Gastroesophageal sphincter (tissue), 4 donors: ENCODE measurements at regions not wholly inside any gene's neighbourhood (a gene's known extent, or its start where the extent isn't known, plus 50 kb on each side); places are given as distances from the start of the nearest gene placed in this dataset.

Experiments used
- ATAC-seq: fragments of 150-250 bp; one replicate; pipeline ENCODE4 v1.9.1; 2016; ENCODE audit warnings: mild to moderate bottlenecking, moderate library complexity
- H3K27ac ChIP-seq, 4 donors: fragments of 200-600 bp; sonication (generic) in 3 of 4; 1 replicate in 3 of 4; 2 replicates in 1 of 4; pipeline ENCODE4 v1.5.1; 2016 to 2019
- H3K27me3 ChIP-seq: fragments of 200-600 bp; sonication (generic); one replicate; pipeline ENCODE4 v1.5.1; 2019
- H3K36me3 ChIP-seq, 2 donors: fragments of 200-600 bp; sonication (generic); one replicate each; pipeline ENCODE4 v1.5.1; 2019; ENCODE audit warnings: control low read depth in 1 of 2
- H3K4me1 ChIP-seq, 3 donors: fragments of 200-600 bp; sonication (generic); 1 replicate in 2 of 3; 2 replicates in 1 of 3; pipeline ENCODE4 v1.5.1; 2016 to 2019; ENCODE audit warnings: control low read depth in 2 of 3
- H3K4me3 ChIP-seq, 2 donors: fragments of 200-600 bp; sonication (generic); one replicate each; pipeline ENCODE4 v1.5.1; 2019; ENCODE audit warnings: mild to moderate bottlenecking in 1 of 2, moderate library complexity in 1 of 2
- H3K9me3 ChIP-seq, 3 donors: fragments of 200-600 bp; sonication (generic); one replicate each; pipeline ENCODE4 v1.5.1; 2017 to 2019; ENCODE audit warnings: control low read depth in 2 of 3
- CTCF ChIP-seq, 4 experiments: fragments of 200-600 bp in 2 of 4; fragments of 450-650 bp in 2 of 4; sonication (generic) in 1 of 4; IDR thresholded peaks; one replicate each; pipeline ENCODE4 v1.5.1; 2017 to 2019; ENCODE audit warnings: antibody characterized with exemption in 4 of 4, mild to moderate bottlenecking in 2 of 4, moderate library complexity in 2 of 4
- EP300 ChIP-seq: sonication (generic); formaldehyde crosslinking; IDR thresholded peaks from one replicate; pipeline ENCODE4 v1.6.1; 2017; ENCODE audit warnings: antibody characterized with exemption, mild to moderate bottlenecking
- POLR2A ChIP-seq, 2 donors: fragments of 450-650 bp; IDR thresholded peaks; one replicate each; pipeline ENCODE4 v1.6.1; 2017; ENCODE audit warnings: antibody characterized with exemption in 2 of 2, mild to moderate bottlenecking in 2 of 2, moderate library complexity in 1 of 2
- POLR2AphosphoS5 ChIP-seq: sonication (generic); formaldehyde crosslinking; IDR thresholded peaks from one replicate; pipeline ENCODE4 v1.6.1; 2017; ENCODE audit warnings: antibody characterized with exemption
- WGBS, 2 donors: methylation state at CpG; one replicate each; pipeline ENCODE4 v1.1.5; 2018; ENCODE audit warnings: low coverage in 1 of 2; 5-methylcytosine and 5-hydroxymethylcytosine counted together

DNA sequence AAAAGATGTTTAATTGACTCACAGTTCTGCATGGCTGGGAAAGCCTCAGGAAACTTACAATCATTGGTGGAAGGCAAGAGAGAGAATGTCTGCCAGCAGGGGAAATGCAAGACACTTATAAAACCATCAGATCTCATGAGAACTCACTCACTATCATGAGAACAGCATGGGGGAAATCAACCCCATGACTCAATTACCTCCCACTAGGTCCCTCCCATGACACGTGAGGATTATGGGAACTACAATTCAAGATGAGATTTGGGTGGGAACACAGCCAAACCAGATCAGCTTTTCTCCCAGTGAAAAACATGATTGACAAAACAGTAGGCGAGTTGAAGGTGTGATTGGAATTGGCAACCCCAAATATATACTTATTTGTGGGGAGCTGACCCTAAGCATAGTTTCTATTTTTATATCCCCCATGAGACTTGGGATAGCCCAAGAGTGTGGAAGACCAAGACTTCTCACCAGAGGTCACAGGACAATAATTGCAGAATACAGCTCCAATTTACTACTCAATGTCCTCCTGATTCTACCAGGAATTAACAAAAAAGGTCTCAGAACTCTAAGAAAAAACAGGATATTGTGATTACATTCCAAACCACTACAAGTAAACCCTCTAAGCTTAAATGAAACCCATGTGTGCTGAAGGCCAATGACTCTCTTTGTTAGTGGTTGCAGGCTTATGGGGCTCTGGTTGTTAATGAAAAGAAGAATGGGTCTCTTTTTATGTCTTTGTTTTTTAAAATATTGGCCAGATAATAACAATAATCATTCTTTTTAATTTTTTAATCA is 96.1 kb upstream of the PIK3C3 start:
- Histone ChIP-seq H3K36me3 (no peaks in the 10 kb centered on the region), H3K9me3 (no peaks in the 10 kb centered on the region), H3K27ac (no peak overlapping the region), H3K4me1 (no peaks in the 10 kb centered on the region), H3K27me3 (no peaks in the 10 kb centered on the region), H3K4me3 (no peak overlapping the region)
- no peak for TF ChIP-seq POLR2A (IDR thresholded peaks at IDR 0.05)
- TF ChIP-seq POLR2AphosphoS5 = no peak
- no peak for TF ChIP-seq EP300
- no peak for TF ChIP-seq CTCF (IDR thresholded peaks at IDR 0.05)
- no peak for ATAC-seq
- WGBS, 2 donors = 71 to 75% methylated on average over 1 to 2 of the region's 2 CpGs

GRCh38 chr18:41853280-41853679 is 101.8 kb upstream of the PIK3C3 start:
- Histone ChIP-seq H3K27ac (no peak overlapping the region), H3K9me3 (no peaks in the 10 kb centered on the region), H3K36me3 (no peaks in the 10 kb centered on the region), H3K4me3 (no peak overlapping the region), H3K4me1 (no peaks in the 10 kb centered on the region), H3K27me3 (no peaks in the 10 kb centered on the region)
- TF ChIP-seq EP300 (no peak), POLR2AphosphoS5 (no peak), POLR2A (IDR thresholded peaks at IDR 0.05) (no peak), CTCF (IDR thresholded peaks at IDR 0.05) (no peak)
- WGBS, 2 donors = 43 to 58% methylated on average over 1 of the region's 1 CpG
- ATAC-seq = no peak

DNA sequence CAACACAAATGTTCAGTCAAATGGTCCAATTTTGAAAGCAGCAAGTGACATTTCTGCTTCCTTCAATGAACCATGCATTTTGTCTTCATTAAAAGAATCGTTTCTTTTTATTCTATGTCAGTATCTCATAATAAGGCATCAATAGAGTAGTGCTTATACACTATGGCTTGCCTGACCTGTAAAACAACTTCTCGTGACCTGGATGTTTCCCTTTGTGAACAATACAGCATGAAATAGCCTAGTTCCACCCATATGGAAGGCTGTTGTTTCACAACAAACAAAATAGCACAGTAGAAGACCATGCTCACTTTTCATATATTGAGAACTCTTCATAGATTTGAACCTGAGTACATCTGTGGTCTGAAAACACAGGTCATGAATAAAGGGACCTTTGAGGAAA is 104.3 kb upstream of the PIK3C3 start:
- TF ChIP-seq POLR2AphosphoS5 (no peak), POLR2A (IDR thresholded peaks at IDR 0.05) (no peak), EP300 (no peak), CTCF (IDR thresholded peaks at IDR 0.05) (no peak)

DNA sequence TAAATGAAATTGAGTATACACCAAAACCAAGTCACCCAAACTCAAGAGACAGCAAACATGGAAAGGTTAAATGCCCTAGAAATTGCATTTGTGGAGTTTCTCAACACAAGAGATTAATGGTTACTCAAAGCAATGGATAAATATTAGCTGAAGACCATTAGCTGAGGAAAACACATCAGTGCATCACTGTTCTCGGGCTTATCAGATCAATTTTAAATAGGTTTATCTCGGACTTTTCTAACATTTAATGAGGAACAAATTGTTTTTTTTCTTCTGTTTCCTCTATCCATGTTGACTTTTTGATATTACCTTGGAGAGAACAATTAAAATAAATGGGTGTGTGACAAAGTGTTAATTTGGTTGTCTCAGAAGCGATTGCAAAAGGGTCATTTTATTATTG is 105.4 kb upstream of the PIK3C3 start:
- Histone ChIP-seq H3K4me3 (no peak overlapping the region), H3K27me3 (no peaks in the 10 kb centered on the region), H3K4me1 (no peaks in the 10 kb centered on the region), H3K27ac (no peak overlapping the region), H3K36me3 (no peaks in the 10 kb centered on the region), H3K9me3 (no peaks in the 10 kb centered on the region)
- WGBS, 2 donors = 51 to 70% methylated on average over 3 of the region's 3 CpGs
- TF ChIP-seq POLR2A (IDR thresholded peaks at IDR 0.05) (no peak), EP300 (no peak), POLR2AphosphoS5 (no peak), CTCF (IDR thresholded peaks at IDR 0.05) (no peak)
- ATAC-seq = no peak

More for the DNA sequence above, 104.3 kb upstream of the PIK3C3 start:
- Histone ChIP-seq H3K27ac (no peak overlapping the region), H3K36me3 (no peaks in the 10 kb centered on the region), H3K4me3 (no peak overlapping the region), H3K4me1 (no peaks in the 10 kb centered on the region), H3K27me3 (no peaks in the 10 kb centered on the region), H3K9me3 (no peaks in the 10 kb centered on the region)
- WGBS, 2 donors = 51 to 77% methylated on average over 2 of the region's 2 CpGs
- ATAC-seq = no peak

- ATAC-seq = no peak
- TF ChIP-seq EP300 = no peak
- Histone ChIP-seq H3K27me3 (no peaks in the 10 kb centered on the region), H3K36me3 (no peaks in the 10 kb centered on the region), H3K4me1 (no peaks in the 10 kb centered on the region), H3K9me3 (no peaks in the 10 kb centered on the region), H3K4me3 (no peak overlapping the region), H3K27ac (no peak overlapping the region)
- 79 to 83% methylated on average over 4 of the region's 4 CpGs for WGBS, 2 donors
These were observed 109.5 kb upstream of the PIK3C3 start for GRCh38 chr18:41845563-41845962.
